ENCODE measurements at regions not wholly inside any gene's neighbourhood (a gene's known extent, or its start where the extent isn't known, plus 50 kb on each side); places are given as distances from the start of the nearest gene placed in this dataset.

- DNase-seq (ENCODE audit: low spot score), result no peak
- no peak for TF ChIP-seq CTCF (IDR thresholded peaks at IDR 0.05; ENCODE audit: borderline replicate concordance, control extremely low read depth, extremely low read depth, insufficient read depth, missing control alignments)
- in situ Hi-C loops (cut with MboI; ENCODE audit: low sequenced_read_pairs, unreplicated experiment), result no loop called here
These were observed 1612.7 kb downstream of the AMY1C start for GRCh38 chr1:105362438-105362837.

GRCh38 chr1:105368446-105368845 lies 1618.7 kb downstream of the AMY1C start:
- DNase-seq (ENCODE audit: low spot score), result no peak
- no peak for TF ChIP-seq CTCF (IDR thresholded peaks at IDR 0.05; ENCODE audit: borderline replicate concordance, control extremely low read depth, extremely low read depth, insufficient read depth, missing control alignments)

GRCh38 chr1:105373681-105374080 lies 1624.0 kb downstream of the AMY1C start:
- DNase-seq (ENCODE audit: low spot score), result no peak
- TF ChIP-seq CTCF (IDR thresholded peaks at IDR 0.05; ENCODE audit: borderline replicate concordance, control extremely low read depth, extremely low read depth, insufficient read depth, missing control alignments), result no peak
- in situ Hi-C loops (cut with MboI; ENCODE audit: low sequenced_read_pairs, unreplicated experiment), result no loop called here

More at GRCh38 chr1:105368446-105368845, 1618.7 kb downstream of the AMY1C start:
- in situ Hi-C loops (cut with MboI; ENCODE audit: low sequenced_read_pairs, unreplicated experiment), result no loop called here

GRCh38 chr1:105386489-105386888 lies 1636.8 kb downstream of the AMY1C start:
- no peak for TF ChIP-seq CTCF (IDR thresholded peaks at IDR 0.05; ENCODE audit: borderline replicate concordance, control extremely low read depth, extremely low read depth, insufficient read depth, missing control alignments)
- no peak for DNase-seq (ENCODE audit: low spot score)
- in situ Hi-C loops (cut with MboI; ENCODE audit: low sequenced_read_pairs, unreplicated experiment), result no loop called here

- DNase-seq (ENCODE audit: low spot score), result no peak
- TF ChIP-seq CTCF (IDR thresholded peaks at IDR 0.05; ENCODE audit: borderline replicate concordance, control extremely low read depth, extremely low read depth, insufficient read depth, missing control alignments), result no peak
- in situ Hi-C loops (cut with MboI; ENCODE audit: low sequenced_read_pairs, unreplicated experiment), result no loop called here
These were observed 1646.3 kb downstream of the AMY1C start for GRCh38 chr1:105396001-105396400.

GRCh38 chr1:105398909-105399308 lies 1649.2 kb downstream of the AMY1C start:
- in situ Hi-C loops (cut with MboI; ENCODE audit: low sequenced_read_pairs, unreplicated experiment), result no loop called here
- DNase-seq (ENCODE audit: low spot score), result no peak

More at GRCh38 chr1:105398909-105399308, 1649.2 kb downstream of the AMY1C start:
- no peak for TF ChIP-seq CTCF (IDR thresholded peaks at IDR 0.05; ENCODE audit: borderline replicate concordance, control extremely low read depth, extremely low read depth, insufficient read depth, missing control alignments)

All from GM13976 (cell line).